Ascending aorta (tissue), 2 donors: ENCODE measurements at regions not wholly inside any gene's neighbourhood (a gene's known extent, or its start where the extent isn't known, plus 50 kb on each side); places are given as distances from the start of the nearest gene placed in this dataset.

ENCODE experiments used
- DNase-seq, 2 donors: peaks; one replicate each; pipeline ENCODE4 v3.0.0-alpha.2; 2019; ENCODE audit warnings: low spot score in 2 of 2
- H3K27ac ChIP-seq, 2 donors: fragments of 200-600 bp; sonication (generic); one replicate each; pipeline ENCODE4 v1.5.1; 2016 to 2017; ENCODE audit warnings: mild to moderate bottlenecking in 1 of 2
- H3K27me3 ChIP-seq: fragments of 200-600 bp; sonication (generic); one replicate; pipeline ENCODE4 v1.5.1; 2017
- H3K36me3 ChIP-seq, 2 donors: fragments of 200-600 bp; sonication (generic); one replicate each; pipeline ENCODE4 v1.5.1; 2016
- H3K4me1 ChIP-seq, 2 donors: fragments of 200-600 bp; sonication (generic); one replicate each; pipeline ENCODE4 v1.5.1; 2016 to 2017; ENCODE audit warnings: mild to moderate bottlenecking in 1 of 2
- H3K4me3 ChIP-seq, 2 donors: fragments of 200-600 bp; sonication (generic); one replicate each; pipeline ENCODE4 v1.5.1; 2016 to 2017; ENCODE audit warnings: mild to moderate bottlenecking in 1 of 2
- H3K9me3 ChIP-seq, 2 donors: fragments of 200-600 bp; sonication (generic); one replicate each; pipeline ENCODE4 v1.5.1; 2016
- intact Hi-C: fragments of 100-400 bp; cut with DNase I; formaldehyde crosslinking; loops from one replicate; pipeline ENCODE4 v1.15.1; 2023
- TF ChIP-seq, protein P1 (sequence below), 3 experiments: fragments of 200-600 bp in 2 of 3; fragments of 450-650 bp in 1 of 3; sonication (generic) in 2 of 3; IDR thresholded peaks; one replicate each; pipeline ENCODE4 v1.5.1; 2016 to 2019; ENCODE audit warnings: antibody characterized with exemption in 3 of 3, mild to moderate bottlenecking in 1 of 3, moderate library complexity in 1 of 3

DNA sequence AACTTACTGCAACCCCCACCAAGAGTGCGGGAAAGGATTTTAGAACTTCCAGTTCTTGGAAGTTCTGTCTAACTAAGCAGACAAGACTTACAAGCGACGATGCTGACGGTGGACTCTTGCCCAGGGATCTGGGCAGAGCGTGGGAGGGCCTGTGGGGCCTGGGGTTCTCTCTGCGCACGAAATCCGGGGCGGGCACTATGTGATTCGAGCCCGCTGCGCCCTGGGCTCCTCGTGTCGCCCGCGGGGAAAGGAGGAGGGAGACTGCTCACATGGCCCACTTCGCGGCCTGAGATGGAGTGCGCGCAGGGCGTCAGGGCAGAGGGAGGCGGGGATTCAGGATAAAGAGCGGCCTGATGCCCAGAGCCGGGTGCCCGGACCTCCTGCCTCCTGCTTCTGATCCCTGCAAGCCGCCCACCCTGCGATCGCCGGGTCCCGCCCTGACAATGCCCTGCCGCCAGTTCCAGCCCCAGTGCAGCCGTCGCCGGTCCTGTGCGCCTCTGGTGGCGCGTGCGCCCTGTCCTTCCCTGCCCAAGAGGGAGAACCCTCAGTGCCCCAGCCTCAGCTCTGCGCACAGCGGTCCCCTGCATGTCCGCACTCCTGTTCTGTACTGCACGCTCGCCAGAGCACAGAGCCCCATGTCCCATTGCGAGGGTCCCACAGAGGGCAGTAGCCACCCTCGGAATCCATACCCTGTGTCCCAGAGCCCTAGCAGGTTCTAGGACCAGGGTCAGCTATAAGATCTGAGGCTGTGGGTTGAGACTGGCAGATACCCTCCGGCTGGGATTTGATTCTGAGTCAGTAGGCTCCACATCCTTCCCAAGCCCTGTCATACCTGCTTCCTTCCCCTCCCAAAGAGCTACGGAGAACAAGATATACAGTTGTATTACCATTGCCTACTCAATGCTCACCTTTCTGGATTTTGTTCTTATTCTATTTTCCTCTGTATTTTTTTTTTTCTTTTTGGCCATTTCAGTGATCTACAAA lies 99.4 kb upstream of the TMEM106B start:
- Histone ChIP-seq H3K4me1 (no peaks in the 10 kb centered on the region), H3K36me3 (no peaks in the 10 kb centered on the region), H3K9me3 (no peaks in the 10 kb centered on the region), H3K27ac (no peak overlapping the region), H3K27me3 (no peaks in the 10 kb centered on the region), H3K4me3 (no peak overlapping the region)
- TF ChIP-seq, protein P1, sequence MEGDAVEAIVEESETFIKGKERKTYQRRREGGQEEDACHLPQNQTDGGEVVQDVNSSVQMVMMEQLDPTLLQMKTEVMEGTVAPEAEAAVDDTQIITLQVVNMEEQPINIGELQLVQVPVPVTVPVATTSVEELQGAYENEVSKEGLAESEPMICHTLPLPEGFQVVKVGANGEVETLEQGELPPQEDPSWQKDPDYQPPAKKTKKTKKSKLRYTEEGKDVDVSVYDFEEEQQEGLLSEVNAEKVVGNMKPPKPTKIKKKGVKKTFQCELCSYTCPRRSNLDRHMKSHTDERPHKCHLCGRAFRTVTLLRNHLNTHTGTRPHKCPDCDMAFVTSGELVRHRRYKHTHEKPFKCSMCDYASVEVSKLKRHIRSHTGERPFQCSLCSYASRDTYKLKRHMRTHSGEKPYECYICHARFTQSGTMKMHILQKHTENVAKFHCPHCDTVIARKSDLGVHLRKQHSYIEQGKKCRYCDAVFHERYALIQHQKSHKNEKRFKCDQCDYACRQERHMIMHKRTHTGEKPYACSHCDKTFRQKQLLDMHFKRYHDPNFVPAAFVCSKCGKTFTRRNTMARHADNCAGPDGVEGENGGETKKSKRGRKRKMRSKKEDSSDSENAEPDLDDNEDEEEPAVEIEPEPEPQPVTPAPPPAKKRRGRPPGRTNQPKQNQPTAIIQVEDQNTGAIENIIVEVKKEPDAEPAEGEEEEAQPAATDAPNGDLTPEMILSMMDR (IDR thresholded peaks at IDR 0.05), result no peak
- DNase-seq, result no peak
- intact Hi-C loops, result no loop called here

DNA sequence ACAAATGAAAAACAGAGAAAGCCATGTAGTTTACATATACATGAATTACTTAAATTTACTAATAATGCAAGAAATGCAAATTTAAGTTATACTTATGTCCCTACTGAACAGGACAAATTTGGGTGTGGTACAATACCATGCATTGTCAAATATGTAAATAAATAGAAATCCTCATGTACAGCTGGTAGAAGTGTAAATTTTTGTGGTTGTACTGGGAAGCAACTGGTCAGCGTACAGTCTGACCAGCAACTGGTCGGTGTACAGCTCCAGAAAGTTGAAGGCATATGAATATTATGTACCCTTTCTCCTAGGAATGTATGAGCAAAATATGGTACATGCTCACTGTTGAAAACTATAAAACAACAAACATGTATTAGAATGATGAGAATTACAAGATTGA lies 93.9 kb upstream of the TMEM106B start:
- DNase-seq, result no peak
- no peak overlapping the region for H3K4me3 ChIP-seq
- H3K27me3 ChIP-seq, result no peaks in the 10 kb centered on the region
- H3K9me3 ChIP-seq, result no peaks in the 10 kb centered on the region
- intact Hi-C loops, result no loop called here
- TF ChIP-seq, protein P1 (IDR thresholded peaks at IDR 0.05), result no peak
- no peaks in the 10 kb centered on the region for H3K4me1 ChIP-seq
- H3K27ac ChIP-seq, result no peak overlapping the region
- no peaks in the 10 kb centered on the region for H3K36me3 ChIP-seq

DNA sequence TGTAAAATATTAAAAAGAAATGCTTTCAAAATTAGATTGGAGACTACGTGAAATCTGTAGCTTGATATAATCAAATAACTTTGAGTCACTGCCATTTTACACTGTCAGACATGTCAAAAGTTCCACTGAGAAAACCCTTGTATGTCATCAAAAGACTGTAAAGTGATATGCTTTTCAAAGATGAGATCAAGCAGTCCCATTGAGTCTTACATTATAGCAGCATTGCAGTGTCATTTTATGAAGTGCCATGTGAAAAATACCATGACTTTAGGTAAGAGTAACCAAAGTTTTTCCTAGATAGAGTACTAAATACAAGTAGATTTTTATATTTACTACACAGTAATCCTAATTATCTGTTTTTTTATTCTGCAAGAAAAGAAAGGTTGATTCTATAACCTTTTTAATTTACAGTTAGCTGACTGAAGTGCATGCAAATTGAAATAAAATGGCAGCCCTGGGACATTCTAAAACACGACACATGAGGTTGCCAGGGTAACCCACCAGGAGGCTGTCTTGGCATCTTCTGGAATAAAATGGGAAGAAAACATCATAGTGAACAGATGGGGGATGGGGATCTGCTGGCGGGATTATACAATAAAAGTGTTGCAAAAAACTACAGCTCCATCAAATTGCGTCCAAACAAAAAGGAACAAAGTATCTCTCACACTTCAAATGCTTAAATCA lies 91.3 kb upstream of the TMEM106B start:
- no peaks in the 10 kb centered on the region for H3K9me3 ChIP-seq
- TF ChIP-seq, protein P1 (IDR thresholded peaks at IDR 0.05), result no peak
- no peaks in the 10 kb centered on the region for H3K4me1 ChIP-seq
- no peaks in the 10 kb centered on the region for H3K36me3 ChIP-seq
- no peaks in the 10 kb centered on the region for H3K27me3 ChIP-seq
- intact Hi-C loops, result no loop called here
- no peak overlapping the region for H3K4me3 ChIP-seq
- no peak overlapping the region for H3K27ac ChIP-seq
- no peak for DNase-seq

DNA sequence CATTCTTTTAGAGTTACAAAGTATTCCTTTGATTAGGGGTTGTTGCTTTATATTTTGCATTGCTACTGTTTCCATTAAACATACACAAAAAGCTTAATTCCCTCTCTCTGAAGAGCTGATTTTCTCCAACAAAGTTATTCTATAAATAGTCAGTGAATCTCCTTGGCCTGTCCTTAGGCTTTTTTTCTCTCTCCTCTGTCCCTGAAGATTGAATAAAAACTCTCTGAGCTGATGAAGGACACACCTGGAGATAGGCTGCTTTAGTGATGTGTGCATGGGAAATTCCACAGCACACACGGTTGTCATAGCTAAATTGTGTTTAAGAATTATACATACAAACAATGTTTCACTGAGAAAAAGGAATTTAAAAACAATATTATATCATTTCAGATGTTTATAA lies 90.5 kb upstream of the TMEM106B start:
- Histone ChIP-seq H3K36me3 (no peaks in the 10 kb centered on the region), H3K4me3 (no peak overlapping the region), H3K27me3 (no peaks in the 10 kb centered on the region), H3K9me3 (no peaks in the 10 kb centered on the region), H3K4me1 (no peaks in the 10 kb centered on the region), H3K27ac (no peak overlapping the region)
- intact Hi-C loops, result no loop called here
- TF ChIP-seq, protein P1 (IDR thresholded peaks at IDR 0.05), result no peak
- DNase-seq, result no peak

GRCh38 chr7:12123172-12123571 lies 87.9 kb upstream of the TMEM106B start:
- Histone ChIP-seq H3K4me1 (no peaks in the 10 kb centered on the region), H3K27me3 (no peaks in the 10 kb centered on the region), H3K27ac (no peak overlapping the region), H3K4me3 (no peak overlapping the region), H3K36me3 (no peaks in the 10 kb centered on the region), H3K9me3 (no peaks in the 10 kb centered on the region)
- DNase-seq, result no peak
- TF ChIP-seq, protein P1 (IDR thresholded peaks at IDR 0.05), result no peak
- intact Hi-C loops, result no loop called here
